Pancreas (tissue), 10 donors: ENCODE measurements at regions not wholly inside any gene's neighbourhood (a gene's known extent, or its start where the extent isn't known, plus 50 kb on each side); places are given as distances from the start of the nearest gene placed in this dataset.
A peak's percentile ranks its signal among the peaks of the same experiment; 100 is the strongest.

Experiments used
- ATAC-seq, 4 donors: fragments of 200-7000 bp; cut with Tn5 transposase; one replicate each; pipeline versions ENCODE4 v1.8.0 to v1.9.1; 2020; ENCODE audit warnings: mild to moderate bottlenecking in 4 of 4, moderate library complexity in 4 of 4
- DNase-seq, 6 donors: peaks; one replicate each; pipeline ENCODE4 v3.0.0-alpha.2; 2020
- FAIRE-seq: peaks from 2 replicates; lab custom pipeline; 2012; peaks lifted over from hg19 to GRCh38; lab: Jason Lieb, UNC
- H3K27ac ChIP-seq, 4 donors: fragments of 200-600 bp; sonication (generic); 1 replicate in 3 of 4; 2 replicates in 1 of 4; pipeline versions ENCODE4 v1.5.0 to v1.8.0; 2020
- H3K27me3 ChIP-seq, 4 donors: fragments of 200-600 bp; one replicate each; pipeline ENCODE4 v1.8.0; 2021
- H3K36me3 ChIP-seq, 3 donors: fragments of 200-600 bp; sonication (generic) in 1 of 3; one replicate each; pipeline versions ENCODE4 v1.5.0 to v1.8.0; 2020 to 2021
- H3K4me1 ChIP-seq, 3 donors: fragments of 200-600 bp; one replicate each; pipeline ENCODE4 v1.8.0; 2021
- H3K4me3 ChIP-seq, 4 donors: fragments of 200-600 bp; sonication (generic) in 2 of 4; one replicate each; pipeline versions ENCODE4 v1.5.0 to v1.8.0; 2020 to 2021
- H3K9me3 ChIP-seq, 4 donors: fragments of 200-600 bp; one replicate each; pipeline ENCODE4 v1.8.0; 2021
- CTCF ChIP-seq, 4 donors: fragments of 200-600 bp; sonication (generic) in 3 of 4; IDR thresholded peaks; one replicate each; pipeline versions ENCODE4 v1.5.0 to v1.8.0; 2021; ENCODE audit warnings: antibody characterized with exemption in 4 of 4
- WGBS, 2 donors: extraction: QIAGEN DNeasy Blood & Tissue Kit; methylation state at CpG; one replicate each; pipeline ENCODE4 v1.1.7; 2013; 5-methylcytosine and 5-hydroxymethylcytosine counted together
- intact Hi-C, 3 donors: fragments of 100-400 bp; cut with DNase I; formaldehyde crosslinking; loops; one replicate each; pipeline versions ENCODE4 v1.11.1 to v1.14.2; 2022
- donor health status: healthy with polysubstance abuse.
- donor health status: DM: no; HTN: no; CAD: no; lungs with moderate emphysema.
- donor health status: DM: no; HTN: no; CAD: no.
- donor health status: control.
- donor health status: control.
- donor health status: Bipolar disorder and iron deficiency.
- donor health status: DM: yes; HTN: yes; CAD: no.
- donor health status: DM: no; HTN: no; CAD: no.
- donor health status: DM: no; HTN: no; CAD: no.
- donor health status: DM: yes; HTN: yes; CAD: no.

- DNase-seq (no peak), ATAC-seq (no peak), FAIRE-seq (no peak)
- H3K4me3 ChIP-seq = no peak overlapping the region
- H3K27ac ChIP-seq = no peak overlapping the region
- intact Hi-C loops = no loop called here
- no peaks in the 10 kb centered on the region for H3K36me3 ChIP-seq
- 63 to 68% methylated on average over 1 of the region's 1 CpG for WGBS, 2 donors
- no peaks in the 10 kb centered on the region for H3K9me3 ChIP-seq
- no peaks in the 10 kb centered on the region for H3K27me3 ChIP-seq
- no peak for TF ChIP-seq CTCF (IDR thresholded peaks at IDR 0.05)
- no peaks in the 10 kb centered on the region for H3K4me1 ChIP-seq
These were observed 209.8 kb upstream of the POU2AF2 start for GRCh38 chr11:111035746-111036145.

- Histone ChIP-seq H3K27me3 (no peaks in the 10 kb centered on the region), H3K4me1 (no peaks in the 10 kb centered on the region), H3K27ac (no peak overlapping the region), H3K36me3 (no peaks in the 10 kb centered on the region), H3K4me3 (no peak overlapping the region), H3K9me3 (no peaks in the 10 kb centered on the region)
- no peak for DNase-seq
- TF ChIP-seq CTCF (IDR thresholded peaks at IDR 0.05) = no peak
- intact Hi-C loops = no loop called here
- no peak for FAIRE-seq
- no peak for ATAC-seq
These were observed 219.3 kb upstream of the POU2AF2 start for GRCh38 chr11:111026241-111026640.

GRCh38 chr11:111021131-111021530 is 224.4 kb upstream of the POU2AF2 start:
- DNase-seq (no peak), ATAC-seq (no peak), FAIRE-seq (no peak)
- TF ChIP-seq CTCF (IDR thresholded peaks at IDR 0.05) = no peak
- WGBS, 2 donors = 84 to 88% methylated on average over 5 of the region's 5 CpGs
- Histone ChIP-seq H3K27ac (no peak overlapping the region), H3K4me3 (no peak overlapping the region), H3K27me3 (no peaks in the 10 kb centered on the region), H3K36me3 (no peaks in the 10 kb centered on the region), H3K4me1 (no peaks in the 10 kb centered on the region), H3K9me3 (no peaks in the 10 kb centered on the region)
- intact Hi-C loops = no loop called here

- FAIRE-seq (no peak), DNase-seq (no peak), ATAC-seq (peak in 2 of 4 donors; percentile 44 to 74)
- WGBS, 2 donors = 68 to 71% methylated on average over 10 of the region's 10 CpGs
- Histone ChIP-seq H3K4me1 (no peaks in the 10 kb centered on the region), H3K9me3 (no peaks in the 10 kb centered on the region), H3K27me3 (no peaks in the 10 kb centered on the region), H3K4me3 (no peak overlapping the region), H3K36me3 (no peaks in the 10 kb centered on the region), H3K27ac (no peak overlapping the region)
- intact Hi-C loops = no loop called here
- no peak for TF ChIP-seq CTCF (IDR thresholded peaks at IDR 0.05)
These were observed 225.5 kb upstream of the POU2AF2 start for GRCh38 chr11:111019871-111020670.

GRCh38 chr11:111019451-111019850 is 226.1 kb upstream of the POU2AF2 start:
- Histone ChIP-seq H3K4me1 (no peaks in the 10 kb centered on the region), H3K9me3 (no peaks in the 10 kb centered on the region), H3K27ac (no peak overlapping the region), H3K36me3 (no peaks in the 10 kb centered on the region), H3K4me3 (no peak overlapping the region), H3K27me3 (no peaks in the 10 kb centered on the region)
- 55 to 61% methylated on average over 6 of the region's 6 CpGs for WGBS, 2 donors
- no peak for TF ChIP-seq CTCF (IDR thresholded peaks at IDR 0.05)
- ATAC-seq (peak in 1 of 4 donors; percentile 36), DNase-seq (no peak), FAIRE-seq (no peak)
- intact Hi-C loops = no loop called here
